GM23338 (cell line): ENCODE measurements at regions not wholly inside any gene's neighbourhood (a gene's known extent, or its start where the extent isn't known, plus 50 kb on each side); places are given as distances from the start of the nearest gene placed in this dataset.

ENCODE experiments used
- ATAC-seq: fragments of 200-7000 bp; cut with Tn5 transposase; 3 replicates; pipeline ENCODE4 v1.9.1; 2020
- DNase-seq: peaks from one replicate; pipeline ENCODE4 v3.0.0-alpha.2; 2015; ENCODE audit warnings: low spot score
- H2AFZ ChIP-seq: fragments of 200-600 bp; sonication (generic); 2 replicates; pipeline ENCODE4 v1.8.0; 2016; ENCODE audit warnings: antibody characterized with exemption, mild to moderate bottlenecking, moderate library complexity
- H3F3A ChIP-seq: fragments of 200-600 bp; sonication (generic); replicated peaks from 2 replicates; pipeline ENCODE4 v1.8.0; 2017; ENCODE audit warnings: antibody characterized with exemption, mixed run types, low read depth
- H3K27ac ChIP-seq: fragments of 200-600 bp; sonication (generic); 2 replicates; pipeline ENCODE4 v1.6.1; 2016; ENCODE audit warnings: low read depth
- H3K27me3 ChIP-seq: fragments of 200-600 bp; sonication (generic); 2 replicates; pipeline ENCODE4 v1.8.0; 2016; ENCODE audit warnings: mild to moderate bottlenecking, mixed run types, moderate library complexity; ENCODE audit not compliant: insufficient read depth
- H3K36me3 ChIP-seq: fragments of 200-600 bp; sonication (generic); 2 replicates; pipeline ENCODE4 v1.8.0; 2016; ENCODE audit warnings: mild to moderate bottlenecking; ENCODE audit not compliant: insufficient read depth
- H3K4me1 ChIP-seq: fragments of 200-600 bp; sonication (generic); 2 replicates; pipeline ENCODE4 v1.8.0; 2016; ENCODE audit warnings: mild to moderate bottlenecking, moderate library complexity; ENCODE audit not compliant: insufficient read depth
- H3K4me2 ChIP-seq: fragments of 200-600 bp; sonication (generic); 2 replicates; pipeline ENCODE4 v1.7.1; 2017; ENCODE audit warnings: mixed run types
- H3K4me3 ChIP-seq: fragments of 200-600 bp; sonication (generic); 2 replicates; pipeline ENCODE4 v1.6.1; 2016; ENCODE audit warnings: mixed run types
- H3K79me2 ChIP-seq: fragments of 200-600 bp; sonication (generic); replicated peaks from 2 replicates; pipeline ENCODE4 v1.8.0; 2017; ENCODE audit warnings: mild to moderate bottlenecking; ENCODE audit not compliant: insufficient read depth
- H3K9me2 ChIP-seq: fragments of 200-600 bp; sonication (generic); 2 replicates; pipeline ENCODE4 v1.8.0; 2017; ENCODE audit not compliant: insufficient read depth
- H4K20me1 ChIP-seq: fragments of 200-600 bp; sonication (generic); replicated peaks from 2 replicates; pipeline ENCODE4 v1.8.0; 2017; ENCODE audit warnings: mild to moderate bottlenecking; ENCODE audit not compliant: insufficient read depth
- H3K27ac Mint-ChIP-seq: 2 replicates; pipeline ENCODE4 v1.8.0; 2020; ENCODE audit warnings: inconsistent platforms, mild to moderate bottlenecking, moderate library complexity, mixed read lengths
- H3K27me3 Mint-ChIP-seq: 3 replicates; pipeline ENCODE4 v1.8.0; 2022; ENCODE audit warnings: low read depth, mild to moderate bottlenecking, moderate library complexity, mixed read lengths, inconsistent platforms; ENCODE audit not compliant: insufficient read depth, poor library complexity
- H3K36me3 Mint-ChIP-seq: 3 replicates; pipeline ENCODE4 v1.8.0; 2021; ENCODE audit warnings: low read depth, mild to moderate bottlenecking, inconsistent platforms, moderate library complexity, mixed read lengths
- H3K4me1 Mint-ChIP-seq: 3 replicates; pipeline ENCODE4 v1.8.0; 2020; ENCODE audit warnings: mild to moderate bottlenecking, inconsistent platforms, mixed read lengths
- H3K4me3 Mint-ChIP-seq: 3 replicates; pipeline ENCODE4 v1.8.0; 2021; ENCODE audit warnings: moderate library complexity, mild to moderate bottlenecking, inconsistent platforms, mixed read lengths
- H3K9me3 Mint-ChIP-seq: 3 replicates; pipeline ENCODE4 v1.8.0; 2020; ENCODE audit warnings: moderate library complexity, mild to moderate bottlenecking, inconsistent platforms, mixed read lengths
- CREB1 ChIP-seq: fragments of 250-450 bp; sonication (Bioruptor Pico); IDR thresholded peaks from 2 replicates; pipeline ENCODE4 v1.5.0; 2020; ENCODE audit warnings: low read depth, mild to moderate bottlenecking, moderate library complexity
- JUNB ChIP-seq: IDR thresholded peaks from one replicate; pipeline ENCODE4 v1.6.1; 2016; ENCODE audit warnings: antibody characterized with exemption; ENCODE audit not compliant: unreplicated experiment
- STAT1 ChIP-seq: IDR thresholded peaks from one replicate; pipeline ENCODE4 v1.6.1; 2016; ENCODE audit warnings: antibody characterized with exemption; ENCODE audit not compliant: unreplicated experiment
- ZNF114 ChIP-seq: fragments of 250-450 bp; sonication (Bioruptor Pico); IDR thresholded peaks from 2 replicates; pipeline ENCODE4 v1.5.0; 2020; ENCODE audit warnings: mild to moderate bottlenecking, moderate library complexity
- ZNF331 ChIP-seq: fragments of 250-450 bp; sonication (Bioruptor Pico); IDR thresholded peaks from 2 replicates; pipeline ENCODE4 v1.5.0; 2020; ENCODE audit warnings: low read depth, mild to moderate bottlenecking, moderate library complexity
- TF ChIP-seq, protein P1 (sequence below): IDR thresholded peaks from 2 replicates; pipeline ENCODE4 v1.6.1; 2016; ENCODE audit warnings: antibody characterized with exemption
- TF ChIP-seq, protein P2 (sequence below): IDR thresholded peaks from one replicate; pipeline ENCODE4 v1.6.1; 2018; ENCODE audit warnings: antibody characterized with exemption; ENCODE audit not compliant: unreplicated experiment
- TF ChIP-seq, protein P3 (sequence below), 2 experiments: fragments of 200-600 bp in 1 of 2; sonication (generic) in 1 of 2; conservative IDR thresholded peaks; 2 replicates each; pipeline versions ENCODE4 v1.5.1 to v1.6.1; 2016 to 2017; ENCODE audit warnings: antibody characterized with exemption in 2 of 2, low read depth in 2 of 2, mild to moderate bottlenecking in 2 of 2, moderate library complexity in 1 of 2
- TF ChIP-seq, protein P4 (sequence below): fragments of 250-450 bp; sonication (Bioruptor Pico); IDR thresholded peaks from 2 replicates; pipeline ENCODE4 v1.5.0; 2020; ENCODE audit warnings: mild to moderate bottlenecking, moderate library complexity

DNA sequence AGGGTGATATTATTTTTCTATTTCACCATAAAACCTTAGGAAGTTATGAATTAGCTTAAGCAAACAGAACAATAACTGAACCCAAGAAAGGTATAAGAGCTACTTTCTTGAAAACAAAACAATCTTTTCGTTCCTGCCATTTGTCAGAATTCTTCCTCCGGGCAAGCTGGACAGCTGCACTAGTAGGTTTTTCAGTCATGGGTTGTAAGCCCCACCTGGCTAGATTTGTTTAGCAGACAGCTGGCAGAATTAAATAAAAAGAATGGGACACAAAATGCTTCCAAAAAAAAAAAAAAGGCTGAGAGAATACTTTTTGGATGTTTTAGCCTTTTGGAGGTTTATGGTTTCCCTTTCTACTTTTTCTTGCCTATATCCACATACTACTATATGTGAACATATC lies 694.1 kb downstream of the ARHGAP15 start:
- no peaks in the 10 kb centered on the region for H3F3A ChIP-seq
- H3K4me1 ChIP-seq = peaks cover 51% of the 10 kb centered on the region
- Mint-ChIP-seq H3K36me3 (no peaks in the 10 kb centered on the region), H3K27ac (no peak overlapping the region), H3K4me3 (no peak overlapping the region), H3K27me3 (no peaks in the 10 kb centered on the region), H3K9me3 (no peaks in the 10 kb centered on the region), H3K4me1 (peaks cover 40% of the 10 kb centered on the region)
- no peaks in the 10 kb centered on the region for H3K9me2 ChIP-seq
- no peak overlapping the region for H3K4me2 ChIP-seq
- DNase-seq = no peak
- no peak for ATAC-seq
- H3K79me2 ChIP-seq = no peaks in the 10 kb centered on the region
- H3K27ac ChIP-seq = no peak overlapping the region
- no peaks in the 10 kb centered on the region for H3K36me3 ChIP-seq
- H3K4me3 ChIP-seq = no peak overlapping the region
- H2AFZ ChIP-seq = no peak overlapping the region
- no peak for TF ChIP-seq ZNF331 (CRISPR knock-in tag)
- no peak for TF ChIP-seq JUNB
- TF ChIP-seq, protein P1, sequence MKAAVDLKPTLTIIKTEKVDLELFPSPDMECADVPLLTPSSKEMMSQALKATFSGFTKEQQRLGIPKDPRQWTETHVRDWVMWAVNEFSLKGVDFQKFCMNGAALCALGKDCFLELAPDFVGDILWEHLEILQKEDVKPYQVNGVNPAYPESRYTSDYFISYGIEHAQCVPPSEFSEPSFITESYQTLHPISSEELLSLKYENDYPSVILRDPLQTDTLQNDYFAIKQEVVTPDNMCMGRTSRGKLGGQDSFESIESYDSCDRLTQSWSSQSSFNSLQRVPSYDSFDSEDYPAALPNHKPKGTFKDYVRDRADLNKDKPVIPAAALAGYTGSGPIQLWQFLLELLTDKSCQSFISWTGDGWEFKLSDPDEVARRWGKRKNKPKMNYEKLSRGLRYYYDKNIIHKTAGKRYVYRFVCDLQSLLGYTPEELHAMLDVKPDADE = no peak
- no peak for TF ChIP-seq CREB1 (CRISPR knock-in tag)
- no peak for TF ChIP-seq ZNF114
- TF ChIP-seq, protein P2, sequence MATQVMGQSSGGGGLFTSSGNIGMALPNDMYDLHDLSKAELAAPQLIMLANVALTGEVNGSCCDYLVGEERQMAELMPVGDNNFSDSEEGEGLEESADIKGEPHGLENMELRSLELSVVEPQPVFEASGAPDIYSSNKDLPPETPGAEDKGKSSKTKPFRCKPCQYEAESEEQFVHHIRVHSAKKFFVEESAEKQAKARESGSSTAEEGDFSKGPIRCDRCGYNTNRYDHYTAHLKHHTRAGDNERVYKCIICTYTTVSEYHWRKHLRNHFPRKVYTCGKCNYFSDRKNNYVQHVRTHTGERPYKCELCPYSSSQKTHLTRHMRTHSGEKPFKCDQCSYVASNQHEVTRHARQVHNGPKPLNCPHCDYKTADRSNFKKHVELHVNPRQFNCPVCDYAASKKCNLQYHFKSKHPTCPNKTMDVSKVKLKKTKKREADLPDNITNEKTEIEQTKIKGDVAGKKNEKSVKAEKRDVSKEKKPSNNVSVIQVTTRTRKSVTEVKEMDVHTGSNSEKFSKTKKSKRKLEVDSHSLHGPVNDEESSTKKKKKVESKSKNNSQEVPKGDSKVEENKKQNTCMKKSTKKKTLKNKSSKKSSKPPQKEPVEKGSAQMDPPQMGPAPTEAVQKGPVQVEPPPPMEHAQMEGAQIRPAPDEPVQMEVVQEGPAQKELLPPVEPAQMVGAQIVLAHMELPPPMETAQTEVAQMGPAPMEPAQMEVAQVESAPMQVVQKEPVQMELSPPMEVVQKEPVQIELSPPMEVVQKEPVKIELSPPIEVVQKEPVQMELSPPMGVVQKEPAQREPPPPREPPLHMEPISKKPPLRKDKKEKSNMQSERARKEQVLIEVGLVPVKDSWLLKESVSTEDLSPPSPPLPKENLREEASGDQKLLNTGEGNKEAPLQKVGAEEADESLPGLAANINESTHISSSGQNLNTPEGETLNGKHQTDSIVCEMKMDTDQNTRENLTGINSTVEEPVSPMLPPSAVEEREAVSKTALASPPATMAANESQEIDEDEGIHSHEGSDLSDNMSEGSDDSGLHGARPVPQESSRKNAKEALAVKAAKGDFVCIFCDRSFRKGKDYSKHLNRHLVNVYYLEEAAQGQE = no peak
- TF ChIP-seq, protein P3, sequence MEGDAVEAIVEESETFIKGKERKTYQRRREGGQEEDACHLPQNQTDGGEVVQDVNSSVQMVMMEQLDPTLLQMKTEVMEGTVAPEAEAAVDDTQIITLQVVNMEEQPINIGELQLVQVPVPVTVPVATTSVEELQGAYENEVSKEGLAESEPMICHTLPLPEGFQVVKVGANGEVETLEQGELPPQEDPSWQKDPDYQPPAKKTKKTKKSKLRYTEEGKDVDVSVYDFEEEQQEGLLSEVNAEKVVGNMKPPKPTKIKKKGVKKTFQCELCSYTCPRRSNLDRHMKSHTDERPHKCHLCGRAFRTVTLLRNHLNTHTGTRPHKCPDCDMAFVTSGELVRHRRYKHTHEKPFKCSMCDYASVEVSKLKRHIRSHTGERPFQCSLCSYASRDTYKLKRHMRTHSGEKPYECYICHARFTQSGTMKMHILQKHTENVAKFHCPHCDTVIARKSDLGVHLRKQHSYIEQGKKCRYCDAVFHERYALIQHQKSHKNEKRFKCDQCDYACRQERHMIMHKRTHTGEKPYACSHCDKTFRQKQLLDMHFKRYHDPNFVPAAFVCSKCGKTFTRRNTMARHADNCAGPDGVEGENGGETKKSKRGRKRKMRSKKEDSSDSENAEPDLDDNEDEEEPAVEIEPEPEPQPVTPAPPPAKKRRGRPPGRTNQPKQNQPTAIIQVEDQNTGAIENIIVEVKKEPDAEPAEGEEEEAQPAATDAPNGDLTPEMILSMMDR (conservative IDR thresholded peaks at IDR 0.05; ENCODE audit: low read depth in 2 of 2) = no peak
- no peaks in the 10 kb centered on the region for H3K27me3 ChIP-seq
- no peaks in the 10 kb centered on the region for H4K20me1 ChIP-seq

DNA sequence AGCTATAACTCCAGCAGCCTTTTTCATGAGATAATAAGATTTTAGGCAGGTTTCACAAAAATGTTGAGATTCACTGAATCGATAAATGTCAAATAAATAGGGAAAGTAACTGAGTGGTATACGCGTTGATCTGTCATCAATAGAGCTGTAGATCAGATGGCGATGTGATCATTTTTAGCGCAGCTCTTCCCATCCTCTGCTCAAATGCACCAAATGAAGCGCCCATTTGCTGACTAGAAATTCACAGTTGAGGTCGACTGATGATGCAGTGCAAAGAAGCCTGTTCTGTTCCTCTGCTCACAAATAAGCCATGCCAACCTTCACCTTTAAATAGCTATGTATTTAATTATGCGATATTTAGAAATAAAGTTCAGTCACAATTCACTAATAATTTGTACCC lies 693.5 kb downstream of the ARHGAP15 start:
- ATAC-seq (no peak), DNase-seq (no peak)
- Histone ChIP-seq H3K4me3 (no peak overlapping the region), H3K9me2 (no peaks in the 10 kb centered on the region), H4K20me1 (no peaks in the 10 kb centered on the region), H3F3A (no peaks in the 10 kb centered on the region), H3K79me2 (no peaks in the 10 kb centered on the region), H3K4me1 (peaks cover 51% of the 10 kb centered on the region), H3K27ac (no peak overlapping the region), H3K4me2 (no peak overlapping the region), H3K27me3 (no peaks in the 10 kb centered on the region), H3K36me3 (no peaks in the 10 kb centered on the region), H2AFZ (no peak overlapping the region)
- H3K27me3 Mint-ChIP-seq = no peaks in the 10 kb centered on the region
- H3K4me1 Mint-ChIP-seq = peaks cover 40% of the 10 kb centered on the region
- H3K9me3 Mint-ChIP-seq = no peaks in the 10 kb centered on the region
- no peaks in the 10 kb centered on the region for H3K36me3 Mint-ChIP-seq
- H3K4me3 Mint-ChIP-seq = no peak overlapping the region
- H3K27ac Mint-ChIP-seq = no peak overlapping the region
- no peak for TF ChIP-seq STAT1
- TF ChIP-seq, protein P4, sequence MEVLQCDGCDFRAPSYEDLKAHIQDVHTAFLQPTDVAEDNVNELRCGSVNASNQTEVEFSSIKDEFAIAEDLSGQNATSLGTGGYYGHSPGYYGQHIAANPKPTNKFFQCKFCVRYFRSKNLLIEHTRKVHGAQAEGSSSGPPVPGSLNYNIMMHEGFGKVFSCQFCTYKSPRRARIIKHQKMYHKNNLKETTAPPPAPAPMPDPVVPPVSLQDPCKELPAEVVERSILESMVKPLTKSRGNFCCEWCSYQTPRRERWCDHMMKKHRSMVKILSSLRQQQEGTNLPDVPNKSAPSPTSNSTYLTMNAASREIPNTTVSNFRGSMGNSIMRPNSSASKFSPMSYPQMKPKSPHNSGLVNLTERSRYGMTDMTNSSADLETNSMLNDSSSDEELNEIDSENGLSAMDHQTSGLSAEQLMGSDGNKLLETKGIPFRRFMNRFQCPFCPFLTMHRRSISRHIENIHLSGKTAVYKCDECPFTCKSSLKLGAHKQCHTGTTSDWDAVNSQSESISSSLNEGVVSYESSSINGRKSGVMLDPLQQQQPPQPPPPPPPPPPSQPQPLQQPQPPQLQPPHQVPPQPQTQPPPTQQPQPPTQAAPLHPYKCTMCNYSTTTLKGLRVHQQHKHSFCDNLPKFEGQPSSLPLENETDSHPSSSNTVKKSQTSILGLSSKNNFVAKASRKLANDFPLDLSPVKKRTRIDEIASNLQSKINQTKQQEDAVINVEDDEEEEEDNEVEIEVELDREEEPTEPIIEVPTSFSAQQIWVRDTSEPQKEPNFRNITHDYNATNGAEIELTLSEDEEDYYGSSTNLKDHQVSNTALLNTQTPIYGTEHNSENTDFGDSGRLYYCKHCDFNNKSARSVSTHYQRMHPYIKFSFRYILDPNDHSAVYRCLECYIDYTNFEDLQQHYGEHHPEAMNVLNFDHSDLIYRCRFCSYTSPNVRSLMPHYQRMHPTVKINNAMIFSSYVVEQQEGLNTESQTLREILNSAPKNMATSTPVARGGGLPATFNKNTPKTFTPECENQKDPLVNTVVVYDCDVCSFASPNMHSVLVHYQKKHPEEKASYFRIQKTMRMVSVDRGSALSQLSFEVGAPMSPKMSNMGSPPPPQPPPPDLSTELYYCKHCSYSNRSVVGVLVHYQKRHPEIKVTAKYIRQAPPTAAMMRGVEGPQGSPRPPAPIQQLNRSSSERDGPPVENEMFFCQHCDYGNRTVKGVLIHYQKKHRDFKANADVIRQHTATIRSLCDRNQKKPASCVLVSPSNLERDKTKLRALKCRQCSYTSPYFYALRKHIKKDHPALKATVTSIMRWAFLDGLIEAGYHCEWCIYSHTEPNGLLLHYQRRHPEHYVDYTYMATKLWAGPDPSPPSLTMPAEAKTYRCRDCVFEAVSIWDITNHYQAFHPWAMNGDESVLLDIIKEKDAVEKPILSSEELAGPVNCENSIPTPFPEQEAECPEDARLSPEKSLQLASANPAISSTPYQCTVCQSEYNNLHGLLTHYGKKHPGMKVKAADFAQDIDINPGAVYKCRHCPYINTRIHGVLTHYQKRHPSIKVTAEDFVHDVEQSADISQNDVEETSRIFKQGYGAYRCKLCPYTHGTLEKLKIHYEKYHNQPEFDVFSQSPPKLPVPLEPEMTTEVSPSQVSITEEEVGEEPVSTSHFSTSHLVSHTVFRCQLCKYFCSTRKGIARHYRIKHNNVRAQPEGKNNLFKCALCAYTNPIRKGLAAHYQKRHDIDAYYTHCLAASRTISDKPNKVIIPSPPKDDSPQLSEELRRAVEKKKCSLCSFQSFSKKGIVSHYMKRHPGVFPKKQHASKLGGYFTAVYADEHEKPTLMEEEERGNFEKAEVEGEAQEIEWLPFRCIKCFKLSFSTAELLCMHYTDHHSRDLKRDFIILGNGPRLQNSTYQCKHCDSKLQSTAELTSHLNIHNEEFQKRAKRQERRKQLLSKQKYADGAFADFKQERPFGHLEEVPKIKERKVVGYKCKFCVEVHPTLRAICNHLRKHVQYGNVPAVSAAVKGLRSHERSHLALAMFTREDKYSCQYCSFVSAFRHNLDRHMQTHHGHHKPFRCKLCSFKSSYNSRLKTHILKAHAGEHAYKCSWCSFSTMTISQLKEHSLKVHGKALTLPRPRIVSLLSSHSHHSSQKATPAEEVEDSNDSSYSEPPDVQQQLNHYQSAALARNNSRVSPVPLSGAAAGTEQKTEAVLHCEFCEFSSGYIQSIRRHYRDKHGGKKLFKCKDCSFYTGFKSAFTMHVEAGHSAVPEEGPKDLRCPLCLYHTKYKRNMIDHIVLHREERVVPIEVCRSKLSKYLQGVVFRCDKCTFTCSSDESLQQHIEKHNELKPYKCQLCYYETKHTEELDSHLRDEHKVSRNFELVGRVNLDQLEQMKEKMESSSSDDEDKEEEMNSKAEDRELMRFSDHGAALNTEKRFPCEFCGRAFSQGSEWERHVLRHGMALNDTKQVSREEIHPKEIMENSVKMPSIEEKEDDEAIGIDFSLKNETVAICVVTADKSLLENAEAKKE (CRISPR knock-in tag) = no peak
